Type B pancreatic cell (in vitro differentiated cells): ENCODE measurements at regions not wholly inside any gene's neighbourhood (a gene's known extent, or its start where the extent isn't known, plus 50 kb on each side); places are given as distances from the start of the nearest gene placed in this dataset.

ENCODE experiments used
- DNase-seq: peaks from one replicate; pipeline ENCODE4 v3.0.0; 2021; ENCODE audit warnings: mixed read lengths; ENCODE audit not compliant: unreplicated experiment; ENCODE audit errors: extremely low spot score
- H3K27ac Mint-ChIP-seq: 2 replicates; pipeline ENCODE4 v1.8.0; 2021; ENCODE audit warnings: mild to moderate bottlenecking, mixed read lengths
- H3K27me3 Mint-ChIP-seq: 2 replicates; pipeline ENCODE4 v1.8.0; 2021; ENCODE audit warnings: mixed read lengths
- H3K36me3 Mint-ChIP-seq: 2 replicates; pipeline ENCODE4 v1.8.0; 2021; ENCODE audit warnings: mixed read lengths
- H3K4me1 Mint-ChIP-seq: one replicate; pipeline ENCODE4 v1.8.0; 2021; ENCODE audit warnings: mixed read lengths; ENCODE audit not compliant: unreplicated experiment
- H3K4me3 Mint-ChIP-seq: 2 replicates; pipeline ENCODE4 v1.8.0; 2021; ENCODE audit warnings: mild to moderate bottlenecking, mixed read lengths
- H3K9me3 Mint-ChIP-seq: 2 replicates; pipeline ENCODE4 v1.8.0; 2021; ENCODE audit warnings: mixed read lengths
- CTCF ChIP-seq: fragments of 200-600 bp; sonication (generic); conservative IDR thresholded peaks from 2 replicates; pipeline ENCODE4 v1.5.0; 2021; ENCODE audit warnings: antibody characterized with exemption, mild to moderate bottlenecking

GRCh38 chr1:83110156-83110555 is 888.8 kb downstream of the TTLL7 start:
- no peak overlapping the region for H3K27ac Mint-ChIP-seq
- H3K4me3 Mint-ChIP-seq = no peak overlapping the region
- no peak for DNase-seq
- H3K36me3 Mint-ChIP-seq = no peaks in the 10 kb centered on the region
- no peak for TF ChIP-seq CTCF
- H3K27me3 Mint-ChIP-seq = no peaks in the 10 kb centered on the region
- peaks cover 17% of the 10 kb centered on the region for H3K9me3 Mint-ChIP-seq
- H3K4me1 Mint-ChIP-seq = peaks cover 11% of the 10 kb centered on the region

- Mint-ChIP-seq H3K4me1 (peaks cover 11% of the 10 kb centered on the region), H3K9me3 (peaks cover 17% of the 10 kb centered on the region), H3K36me3 (no peaks in the 10 kb centered on the region), H3K4me3 (no peak overlapping the region), H3K27ac (no peak overlapping the region), H3K27me3 (no peaks in the 10 kb centered on the region)
- DNase-seq = no peak
- no peak for TF ChIP-seq CTCF
Measured at GRCh38 chr1:83109692-83110091, 889.2 kb downstream of the TTLL7 start.

GRCh38 chr1:83104558-83104957 is 894.4 kb downstream of the TTLL7 start:
- Mint-ChIP-seq H3K9me3 (peaks cover 2% of the 10 kb centered on the region), H3K4me3 (no peak overlapping the region), H3K4me1 (peaks cover 27% of the 10 kb centered on the region), H3K27me3 (no peaks in the 10 kb centered on the region), H3K36me3 (no peaks in the 10 kb centered on the region), H3K27ac (no peak overlapping the region)
- DNase-seq = no peak
- no peak for TF ChIP-seq CTCF

GRCh38 chr1:83103341-83103740 is 895.6 kb downstream of the TTLL7 start:
- no peak for TF ChIP-seq CTCF
- no peak for DNase-seq
- H3K9me3 Mint-ChIP-seq = no peaks in the 10 kb centered on the region
- no peaks in the 10 kb centered on the region for H3K36me3 Mint-ChIP-seq
- H3K4me1 Mint-ChIP-seq = peaks cover 32% of the 10 kb centered on the region
- H3K27me3 Mint-ChIP-seq = no peaks in the 10 kb centered on the region
- no peak overlapping the region for H3K4me3 Mint-ChIP-seq
- peak overlapping the region; percentile 45 for H3K27ac Mint-ChIP-seq

GRCh38 chr1:83102630-83103071 is 896.3 kb downstream of the TTLL7 start:
- H3K4me3 Mint-ChIP-seq = peak overlapping the region; percentile 46
- peak overlapping the region; percentile 45 for H3K27ac Mint-ChIP-seq
- H3K9me3 Mint-ChIP-seq = no peaks in the 10 kb centered on the region
- no peaks in the 10 kb centered on the region for H3K36me3 Mint-ChIP-seq
- DNase-seq = no peak
- H3K4me1 Mint-ChIP-seq = peaks cover 32% of the 10 kb centered on the region
- H3K27me3 Mint-ChIP-seq = no peaks in the 10 kb centered on the region
- no peak for TF ChIP-seq CTCF

- no peaks in the 10 kb centered on the region for H3K9me3 Mint-ChIP-seq
- no peaks in the 10 kb centered on the region for H3K27me3 Mint-ChIP-seq
- no peaks in the 10 kb centered on the region for H3K36me3 Mint-ChIP-seq
- H3K4me3 Mint-ChIP-seq = no peak overlapping the region
- no peak overlapping the region for H3K27ac Mint-ChIP-seq
- no peak for TF ChIP-seq CTCF
- DNase-seq = no peak
- peaks cover 32% of the 10 kb centered on the region for H3K4me1 Mint-ChIP-seq
Measured at GRCh38 chr1:83101406-83101805, 897.5 kb downstream of the TTLL7 start.
